ENCODE measurements at regions not wholly inside any gene's neighbourhood (a gene's known extent, or its start where the extent isn't known, plus 50 kb on each side); places are given as distances from the start of the nearest gene placed in this dataset.

DNA sequence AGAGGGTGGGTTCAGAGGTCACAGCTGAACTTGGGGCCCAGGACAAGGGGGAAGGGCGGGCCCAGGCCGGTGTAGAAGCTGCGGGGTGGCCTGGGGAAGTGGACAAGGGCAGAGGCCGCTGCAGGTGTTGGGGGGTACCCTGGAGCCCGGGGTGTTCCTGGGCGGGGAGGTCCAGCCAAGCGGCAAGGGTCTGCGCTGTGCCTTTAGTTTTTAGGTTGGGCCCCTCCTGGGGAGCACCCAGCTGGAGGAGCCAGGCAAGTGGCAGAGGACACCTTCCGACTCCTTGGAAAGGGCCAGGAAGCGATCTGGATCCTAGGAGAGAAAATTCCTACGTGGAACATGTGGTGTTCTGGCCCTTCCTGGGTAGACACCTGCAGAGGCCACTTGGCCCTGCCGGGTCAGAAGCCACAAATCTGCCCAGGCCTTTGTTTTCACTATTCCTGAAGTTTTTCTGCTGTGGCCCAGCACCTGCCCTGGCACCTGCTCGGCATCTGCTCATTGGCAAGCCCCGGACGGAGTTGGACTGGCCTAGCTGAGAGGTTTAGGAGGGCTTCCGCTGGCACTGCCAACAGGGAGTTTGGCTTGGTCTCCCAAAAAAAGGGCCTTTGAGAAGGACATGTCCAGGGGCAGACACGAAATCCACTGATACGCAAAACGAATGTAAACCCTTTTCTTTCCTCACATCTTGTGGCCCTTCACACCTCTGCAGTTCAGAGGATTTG, 61.1 kb downstream of the SMUG1 start:
- ATAC-seq, result no peak
- Mint-ChIP-seq H3K36me3 (no peaks in the 10 kb centered on the region), H3K4me3 (peak overlapping the region; percentile 67), H3K27ac (no peak overlapping the region), H3K4me1 (peaks cover 44% of the 10 kb centered on the region), H3K9me3 (no peaks in the 10 kb centered on the region), H3K27me3 (ENCODE audit: low read depth) (peaks cover 100% of the 10 kb centered on the region)
- no peak for DNase-seq (ENCODE audit: low spot score)
- POLR2A ChIA-PET, result no interaction called here
- CTCF ChIA-PET, result interaction anchor here (0.9 to 2.6 kb wide), 5 partner anchors 10 to 95 kb away, joined by 3 to 9 read pairs (median 4); no protein-coding TSS in a partner anchor
- TF ChIP-seq NR2C2 (CRISPR knock-in tag; IDR thresholded peaks at IDR 0.05), result no peak
- TF ChIP-seq, protein P1, sequence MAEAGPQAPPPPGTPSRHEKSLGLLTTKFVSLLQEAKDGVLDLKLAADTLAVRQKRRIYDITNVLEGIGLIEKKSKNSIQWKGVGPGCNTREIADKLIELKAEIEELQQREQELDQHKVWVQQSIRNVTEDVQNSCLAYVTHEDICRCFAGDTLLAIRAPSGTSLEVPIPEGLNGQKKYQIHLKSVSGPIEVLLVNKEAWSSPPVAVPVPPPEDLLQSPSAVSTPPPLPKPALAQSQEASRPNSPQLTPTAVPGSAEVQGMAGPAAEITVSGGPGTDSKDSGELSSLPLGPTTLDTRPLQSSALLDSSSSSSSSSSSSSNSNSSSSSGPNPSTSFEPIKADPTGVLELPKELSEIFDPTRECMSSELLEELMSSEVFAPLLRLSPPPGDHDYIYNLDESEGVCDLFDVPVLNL (CRISPR knock-in tag; IDR thresholded peaks at IDR 0.05; ENCODE audit: borderline replicate concordance, low read depth), result no peak
- TF ChIP-seq, protein P2, sequence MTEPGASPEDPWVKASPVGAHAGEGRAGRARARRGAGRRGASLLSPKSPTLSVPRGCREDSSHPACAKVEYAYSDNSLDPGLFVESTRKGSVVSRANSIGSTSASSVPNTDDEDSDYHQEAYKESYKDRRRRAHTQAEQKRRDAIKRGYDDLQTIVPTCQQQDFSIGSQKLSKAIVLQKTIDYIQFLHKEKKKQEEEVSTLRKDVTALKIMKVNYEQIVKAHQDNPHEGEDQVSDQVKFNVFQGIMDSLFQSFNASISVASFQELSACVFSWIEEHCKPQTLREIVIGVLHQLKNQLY (CRISPR knock-in tag; IDR thresholded peaks at IDR 0.05), result no peak
- no peak for TF ChIP-seq KAT7 (CRISPR knock-in tag; IDR thresholded peaks at IDR 0.05; ENCODE audit: borderline replicate concordance)
- TF ChIP-seq, protein P3, sequence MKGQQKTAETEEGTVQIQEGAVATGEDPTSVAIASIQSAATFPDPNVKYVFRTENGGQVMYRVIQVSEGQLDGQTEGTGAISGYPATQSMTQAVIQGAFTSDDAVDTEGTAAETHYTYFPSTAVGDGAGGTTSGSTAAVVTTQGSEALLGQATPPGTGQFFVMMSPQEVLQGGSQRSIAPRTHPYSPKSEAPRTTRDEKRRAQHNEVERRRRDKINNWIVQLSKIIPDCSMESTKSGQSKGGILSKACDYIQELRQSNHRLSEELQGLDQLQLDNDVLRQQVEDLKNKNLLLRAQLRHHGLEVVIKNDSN (CRISPR knock-in tag; IDR thresholded peaks at IDR 0.05), result no peak
- TF ChIP-seq ZNF317 (CRISPR knock-in tag; IDR thresholded peaks at IDR 0.05; ENCODE audit: borderline replicate concordance, low read depth), result no peak
- TF ChIP-seq, protein P4, sequence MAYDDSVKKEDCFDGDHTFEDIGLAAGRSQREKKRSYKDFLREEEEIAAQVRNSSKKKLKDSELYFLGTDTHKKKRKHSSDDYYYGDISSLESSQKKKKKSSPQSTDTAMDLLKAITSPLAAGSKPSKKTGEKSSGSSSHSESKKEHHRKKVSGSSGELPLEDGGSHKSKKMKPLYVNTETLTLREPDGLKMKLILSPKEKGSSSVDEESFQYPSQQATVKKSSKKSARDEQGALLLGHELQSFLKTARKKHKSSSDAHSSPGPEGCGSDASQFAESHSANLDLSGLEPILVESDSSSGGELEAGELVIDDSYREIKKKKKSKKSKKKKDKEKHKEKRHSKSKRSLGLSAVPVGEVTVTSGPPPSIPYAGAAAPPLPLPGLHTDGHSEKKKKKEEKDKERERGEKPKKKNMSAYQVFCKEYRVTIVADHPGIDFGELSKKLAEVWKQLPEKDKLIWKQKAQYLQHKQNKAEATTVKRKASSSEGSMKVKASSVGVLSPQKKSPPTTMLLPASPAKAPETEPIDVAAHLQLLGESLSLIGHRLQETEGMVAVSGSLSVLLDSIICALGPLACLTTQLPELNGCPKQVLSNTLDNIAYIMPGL (CRISPR knock-in tag; IDR thresholded peaks at IDR 0.05), result no peak
- no peak for TF ChIP-seq ZNF671 (CRISPR knock-in tag; IDR thresholded peaks at IDR 0.05)
- no peak for TF ChIP-seq GABPB1 (CRISPR knock-in tag; IDR thresholded peaks at IDR 0.05)
- TF ChIP-seq ETV6 (CRISPR knock-in tag; IDR thresholded peaks at IDR 0.05), result no peak
- no peak for TF ChIP-seq TEAD1 (CRISPR knock-in tag; IDR thresholded peaks at IDR 0.05)
- TF ChIP-seq, protein P5, sequence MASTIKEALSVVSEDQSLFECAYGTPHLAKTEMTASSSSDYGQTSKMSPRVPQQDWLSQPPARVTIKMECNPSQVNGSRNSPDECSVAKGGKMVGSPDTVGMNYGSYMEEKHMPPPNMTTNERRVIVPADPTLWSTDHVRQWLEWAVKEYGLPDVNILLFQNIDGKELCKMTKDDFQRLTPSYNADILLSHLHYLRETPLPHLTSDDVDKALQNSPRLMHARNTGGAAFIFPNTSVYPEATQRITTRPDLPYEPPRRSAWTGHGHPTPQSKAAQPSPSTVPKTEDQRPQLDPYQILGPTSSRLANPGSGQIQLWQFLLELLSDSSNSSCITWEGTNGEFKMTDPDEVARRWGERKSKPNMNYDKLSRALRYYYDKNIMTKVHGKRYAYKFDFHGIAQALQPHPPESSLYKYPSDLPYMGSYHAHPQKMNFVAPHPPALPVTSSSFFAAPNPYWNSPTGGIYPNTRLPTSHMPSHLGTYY (CRISPR knock-in tag; IDR thresholded peaks at IDR 0.05), result no peak
- TF ChIP-seq EMX1 (CRISPR knock-in tag; IDR thresholded peaks at IDR 0.05), result no peak
- TF ChIP-seq, protein P6, sequence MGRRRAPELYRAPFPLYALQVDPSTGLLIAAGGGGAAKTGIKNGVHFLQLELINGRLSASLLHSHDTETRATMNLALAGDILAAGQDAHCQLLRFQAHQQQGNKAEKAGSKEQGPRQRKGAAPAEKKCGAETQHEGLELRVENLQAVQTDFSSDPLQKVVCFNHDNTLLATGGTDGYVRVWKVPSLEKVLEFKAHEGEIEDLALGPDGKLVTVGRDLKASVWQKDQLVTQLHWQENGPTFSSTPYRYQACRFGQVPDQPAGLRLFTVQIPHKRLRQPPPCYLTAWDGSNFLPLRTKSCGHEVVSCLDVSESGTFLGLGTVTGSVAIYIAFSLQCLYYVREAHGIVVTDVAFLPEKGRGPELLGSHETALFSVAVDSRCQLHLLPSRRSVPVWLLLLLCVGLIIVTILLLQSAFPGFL (CRISPR knock-in tag; IDR thresholded peaks at IDR 0.05; ENCODE audit: borderline replicate concordance), result no peak
- TF ChIP-seq, protein P7, sequence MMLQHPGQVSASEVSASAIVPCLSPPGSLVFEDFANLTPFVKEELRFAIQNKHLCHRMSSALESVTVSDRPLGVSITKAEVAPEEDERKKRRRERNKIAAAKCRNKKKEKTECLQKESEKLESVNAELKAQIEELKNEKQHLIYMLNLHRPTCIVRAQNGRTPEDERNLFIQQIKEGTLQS (CRISPR knock-in tag; conservative IDR thresholded peaks at IDR 0.05), result no peak
- TF ChIP-seq, protein P8, sequence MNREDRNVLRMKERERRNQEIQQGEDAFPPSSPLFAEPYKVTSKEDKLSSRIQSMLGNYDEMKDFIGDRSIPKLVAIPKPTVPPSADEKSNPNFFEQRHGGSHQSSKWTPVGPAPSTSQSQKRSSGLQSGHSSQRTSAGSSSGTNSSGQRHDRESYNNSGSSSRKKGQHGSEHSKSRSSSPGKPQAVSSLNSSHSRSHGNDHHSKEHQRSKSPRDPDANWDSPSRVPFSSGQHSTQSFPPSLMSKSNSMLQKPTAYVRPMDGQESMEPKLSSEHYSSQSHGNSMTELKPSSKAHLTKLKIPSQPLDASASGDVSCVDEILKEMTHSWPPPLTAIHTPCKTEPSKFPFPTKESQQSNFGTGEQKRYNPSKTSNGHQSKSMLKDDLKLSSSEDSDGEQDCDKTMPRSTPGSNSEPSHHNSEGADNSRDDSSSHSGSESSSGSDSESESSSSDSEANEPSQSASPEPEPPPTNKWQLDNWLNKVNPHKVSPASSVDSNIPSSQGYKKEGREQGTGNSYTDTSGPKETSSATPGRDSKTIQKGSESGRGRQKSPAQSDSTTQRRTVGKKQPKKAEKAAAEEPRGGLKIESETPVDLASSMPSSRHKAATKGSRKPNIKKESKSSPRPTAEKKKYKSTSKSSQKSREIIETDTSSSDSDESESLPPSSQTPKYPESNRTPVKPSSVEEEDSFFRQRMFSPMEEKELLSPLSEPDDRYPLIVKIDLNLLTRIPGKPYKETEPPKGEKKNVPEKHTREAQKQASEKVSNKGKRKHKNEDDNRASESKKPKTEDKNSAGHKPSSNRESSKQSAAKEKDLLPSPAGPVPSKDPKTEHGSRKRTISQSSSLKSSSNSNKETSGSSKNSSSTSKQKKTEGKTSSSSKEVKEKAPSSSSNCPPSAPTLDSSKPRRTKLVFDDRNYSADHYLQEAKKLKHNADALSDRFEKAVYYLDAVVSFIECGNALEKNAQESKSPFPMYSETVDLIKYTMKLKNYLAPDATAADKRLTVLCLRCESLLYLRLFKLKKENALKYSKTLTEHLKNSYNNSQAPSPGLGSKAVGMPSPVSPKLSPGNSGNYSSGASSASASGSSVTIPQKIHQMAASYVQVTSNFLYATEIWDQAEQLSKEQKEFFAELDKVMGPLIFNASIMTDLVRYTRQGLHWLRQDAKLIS (CRISPR knock-in tag; IDR thresholded peaks at IDR 0.05; ENCODE audit: borderline replicate concordance), result no peak
- no peak for TF ChIP-seq TCF7 (CRISPR knock-in tag; IDR thresholded peaks at IDR 0.05; ENCODE audit: low read depth)

Measured in WTC11 (cell line).